MM.1S (cell line): ENCODE measurements at regions not wholly inside any gene's neighbourhood (a gene's known extent, or its start where the extent isn't known, plus 50 kb on each side); places are given as distances from the start of the nearest gene placed in this dataset.
"Not testable (repeated sequence)": the region's sequence is repeated elsewhere in the genome, so short reads cannot be mapped to it uniquely, and the experiment has no call there.

Experiments
- DNase-seq: peaks from one replicate; pipeline ENCODE4 v3.0.0-alpha.2; 2015
- H2AFZ ChIP-seq: fragments of 300-600 bp; sonication (generic); 2 replicates; pipeline ENCODE4 v1.6.0; 2016; ENCODE audit warnings: antibody characterized with exemption, low read length
- H3F3A ChIP-seq: fragments of 300-600 bp; sonication (generic); 2 replicates; pipeline ENCODE4 v1.6.1; 2016; ENCODE audit warnings: mild to moderate bottlenecking, antibody characterized with exemption, low read length, moderate library complexity, mixed read lengths; ENCODE audit not compliant: insufficient read depth
- H3K27ac ChIP-seq: fragments of 300-600 bp; sonication (generic); 2 replicates; pipeline ENCODE4 v1.5.1; 2016; ENCODE audit warnings: mild to moderate bottlenecking, low read length
- H3K27me3 ChIP-seq: fragments of 300-600 bp; sonication (generic); replicated peaks from 2 replicates; pipeline ENCODE4 v1.6.0; 2016; ENCODE audit warnings: low read length; ENCODE audit not compliant: insufficient read depth
- H3K36me3 ChIP-seq: fragments of 300-600 bp; sonication (generic); replicated peaks from 2 replicates; pipeline ENCODE4 v1.6.1; 2016; ENCODE audit warnings: mild to moderate bottlenecking, low read length, mixed read lengths; ENCODE audit not compliant: insufficient read depth
- H3K4me1 ChIP-seq: fragments of 300-600 bp; sonication (generic); 2 replicates; pipeline ENCODE4 v1.6.1; 2016; ENCODE audit warnings: low read length, mixed read lengths
- H3K4me2 ChIP-seq: fragments of 300-600 bp; sonication (generic); 2 replicates; pipeline ENCODE4 v1.6.0; 2016; ENCODE audit warnings: low read depth, low read length
- H3K4me3 ChIP-seq: fragments of 300-600 bp; sonication (generic); 2 replicates; pipeline ENCODE4 v1.5.1; 2016; ENCODE audit warnings: low read length, mixed read lengths
- H3K79me2 ChIP-seq: fragments of 300-600 bp; sonication (generic); 2 replicates; pipeline ENCODE4 v1.6.1; 2016; ENCODE audit warnings: mixed run types, low read length, mixed read lengths
- H3K9ac ChIP-seq: fragments of 300-600 bp; sonication (generic); 2 replicates; pipeline ENCODE4 v1.6.1; 2016; ENCODE audit warnings: low read length, mixed read lengths
- H3K9me2 ChIP-seq: fragments of 300-600 bp; sonication (generic); replicated peaks from 2 replicates; pipeline ENCODE4 v1.6.1; 2016; ENCODE audit warnings: mild to moderate bottlenecking, low read length, mixed read lengths; ENCODE audit not compliant: insufficient read depth
- H3K9me3 ChIP-seq: fragments of 300-600 bp; sonication (generic); replicated peaks from 2 replicates; pipeline ENCODE4 v1.6.1; 2016; ENCODE audit warnings: mild to moderate bottlenecking, low read length, mixed read lengths; ENCODE audit not compliant: insufficient read depth
- H4K20me1 ChIP-seq: fragments of 300-600 bp; sonication (generic); 2 replicates; pipeline ENCODE4 v1.6.1; 2016; ENCODE audit warnings: mild to moderate bottlenecking, low read length, moderate library complexity, mixed read lengths; ENCODE audit not compliant: insufficient read depth
- EZH2 ChIP-seq: fragments of 300-600 bp; sonication (generic); optimal IDR thresholded peaks from 2 replicates; pipeline ENCODE3; 2017; ENCODE audit warnings: low read depth, mild to moderate bottlenecking, antibody characterized with exemption, low read length, mixed read lengths
- EZH2phosphoT487 ChIP-seq: fragments of 300-600 bp; sonication (generic); IDR thresholded peaks from 2 replicates; pipeline ENCODE4 v1.6.1; 2018; ENCODE audit warnings: antibody characterized with exemption, low read length
- TF ChIP-seq, protein P1 (sequence below): fragments of 300-600 bp; sonication (generic); IDR thresholded peaks from 2 replicates; pipeline ENCODE4 v1.5.1; 2016; ENCODE audit warnings: antibody characterized with exemption, low read length, mixed read lengths

DNA sequence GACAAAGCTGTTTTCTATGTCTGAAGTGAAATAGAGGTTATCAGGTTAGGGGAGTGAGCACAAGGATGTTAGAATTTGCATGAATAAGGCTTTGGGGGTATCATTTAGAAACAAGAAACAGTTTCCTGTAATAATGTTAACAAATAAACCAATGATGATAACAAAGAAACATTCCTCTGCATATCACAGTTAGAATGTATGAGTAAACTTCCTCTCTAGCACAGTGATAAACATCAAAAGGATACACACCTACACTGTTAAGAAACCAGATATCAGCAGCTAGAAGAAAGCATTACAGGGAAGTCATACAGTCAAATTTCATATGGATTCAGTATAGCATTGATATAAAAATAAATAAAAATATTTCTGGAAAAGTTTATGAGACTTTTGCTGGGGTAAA is 340.0 kb upstream of the MAGEB16 start:
- no peaks in the 10 kb centered on the region for H3K27me3 ChIP-seq
- no peaks in the 10 kb centered on the region for H3K4me1 ChIP-seq
- no peaks in the 10 kb centered on the region for H3K9me3 ChIP-seq
- no peak overlapping the region for H3K4me3 ChIP-seq
- TF ChIP-seq EZH2phosphoT487 (no peak), EZH2 (no peak)
- TF ChIP-seq, protein P1, sequence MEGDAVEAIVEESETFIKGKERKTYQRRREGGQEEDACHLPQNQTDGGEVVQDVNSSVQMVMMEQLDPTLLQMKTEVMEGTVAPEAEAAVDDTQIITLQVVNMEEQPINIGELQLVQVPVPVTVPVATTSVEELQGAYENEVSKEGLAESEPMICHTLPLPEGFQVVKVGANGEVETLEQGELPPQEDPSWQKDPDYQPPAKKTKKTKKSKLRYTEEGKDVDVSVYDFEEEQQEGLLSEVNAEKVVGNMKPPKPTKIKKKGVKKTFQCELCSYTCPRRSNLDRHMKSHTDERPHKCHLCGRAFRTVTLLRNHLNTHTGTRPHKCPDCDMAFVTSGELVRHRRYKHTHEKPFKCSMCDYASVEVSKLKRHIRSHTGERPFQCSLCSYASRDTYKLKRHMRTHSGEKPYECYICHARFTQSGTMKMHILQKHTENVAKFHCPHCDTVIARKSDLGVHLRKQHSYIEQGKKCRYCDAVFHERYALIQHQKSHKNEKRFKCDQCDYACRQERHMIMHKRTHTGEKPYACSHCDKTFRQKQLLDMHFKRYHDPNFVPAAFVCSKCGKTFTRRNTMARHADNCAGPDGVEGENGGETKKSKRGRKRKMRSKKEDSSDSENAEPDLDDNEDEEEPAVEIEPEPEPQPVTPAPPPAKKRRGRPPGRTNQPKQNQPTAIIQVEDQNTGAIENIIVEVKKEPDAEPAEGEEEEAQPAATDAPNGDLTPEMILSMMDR: no peak
- H2AFZ ChIP-seq: no peak overlapping the region
- H3K79me2 ChIP-seq: no peaks in the 10 kb centered on the region
- no peaks in the 10 kb centered on the region for H3K9me2 ChIP-seq
- H3F3A ChIP-seq: no peaks in the 10 kb centered on the region
- DNase-seq: no peak
- no peaks in the 10 kb centered on the region for H3K36me3 ChIP-seq
- no peak overlapping the region for H3K9ac ChIP-seq
- H4K20me1 ChIP-seq: no peaks in the 10 kb centered on the region
- no peak overlapping the region for H3K4me2 ChIP-seq
- no peak overlapping the region for H3K27ac ChIP-seq

DNA sequence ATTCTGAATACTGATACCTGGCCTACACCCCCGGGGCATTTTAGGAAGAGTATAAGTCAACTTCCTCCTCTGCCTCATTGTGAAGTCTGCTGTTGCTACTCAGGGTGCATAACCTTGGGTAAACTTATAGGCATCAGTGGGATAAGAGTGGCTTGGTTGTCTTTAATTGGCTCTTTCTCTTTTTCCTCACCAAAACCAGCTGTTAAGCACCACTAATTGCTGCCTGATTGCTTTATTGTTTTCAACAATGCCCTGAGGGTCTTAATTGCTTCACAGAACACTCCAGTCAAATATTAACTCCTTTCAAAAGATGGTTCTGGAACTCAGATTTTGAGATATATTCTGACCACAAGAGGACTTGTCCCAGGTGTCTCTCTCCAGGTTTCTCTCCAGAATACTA is 337.0 kb upstream of the MAGEB16 start:
- no peaks in the 10 kb centered on the region for H3K9me3 ChIP-seq
- H3K4me2 ChIP-seq: no peak overlapping the region
- no peaks in the 10 kb centered on the region for H4K20me1 ChIP-seq
- no peaks in the 10 kb centered on the region for H3F3A ChIP-seq
- H2AFZ ChIP-seq: no peak overlapping the region
- no peak for DNase-seq
- no peaks in the 10 kb centered on the region for H3K79me2 ChIP-seq
- no peaks in the 10 kb centered on the region for H3K36me3 ChIP-seq
- no peaks in the 10 kb centered on the region for H3K27me3 ChIP-seq
- no peak overlapping the region for H3K27ac ChIP-seq
- H3K9ac ChIP-seq: no peak overlapping the region
- no peak for TF ChIP-seq EZH2phosphoT487
- no peak for TF ChIP-seq EZH2
- TF ChIP-seq, protein P1: no peak
- no peaks in the 10 kb centered on the region for H3K9me2 ChIP-seq
- no peak overlapping the region for H3K4me3 ChIP-seq
- no peaks in the 10 kb centered on the region for H3K4me1 ChIP-seq

DNA sequence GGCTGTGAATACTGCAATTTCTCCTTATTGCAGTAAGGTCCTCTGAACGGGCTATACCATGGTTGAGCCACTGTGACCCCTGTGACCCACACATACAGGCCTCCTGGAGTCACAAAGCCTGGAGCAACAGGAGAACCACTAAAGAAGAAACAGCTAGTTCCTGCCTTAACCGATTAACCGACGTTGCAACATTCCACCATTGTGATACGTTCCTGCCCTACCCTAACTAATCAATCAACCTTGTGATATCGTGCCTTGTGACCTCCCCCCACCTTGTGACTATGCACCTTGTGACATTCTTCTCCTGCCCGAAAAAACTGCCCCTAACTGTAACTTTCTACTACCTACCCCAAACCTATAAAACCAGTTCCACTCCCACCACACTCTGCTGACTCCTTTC is 301.5 kb upstream of the MAGEB16 start:
- not testable (repeated sequence) for H3K9ac ChIP-seq, H3F3A ChIP-seq, DNase-seq, H3K4me3 ChIP-seq, H3K4me2 ChIP-seq, H3K9me2 ChIP-seq, H2AFZ ChIP-seq, H3K36me3 ChIP-seq, H3K4me1 ChIP-seq, H4K20me1 ChIP-seq, H3K9me3 ChIP-seq, H3K27me3 ChIP-seq, H3K79me2 ChIP-seq, H3K27ac ChIP-seq

DNA sequence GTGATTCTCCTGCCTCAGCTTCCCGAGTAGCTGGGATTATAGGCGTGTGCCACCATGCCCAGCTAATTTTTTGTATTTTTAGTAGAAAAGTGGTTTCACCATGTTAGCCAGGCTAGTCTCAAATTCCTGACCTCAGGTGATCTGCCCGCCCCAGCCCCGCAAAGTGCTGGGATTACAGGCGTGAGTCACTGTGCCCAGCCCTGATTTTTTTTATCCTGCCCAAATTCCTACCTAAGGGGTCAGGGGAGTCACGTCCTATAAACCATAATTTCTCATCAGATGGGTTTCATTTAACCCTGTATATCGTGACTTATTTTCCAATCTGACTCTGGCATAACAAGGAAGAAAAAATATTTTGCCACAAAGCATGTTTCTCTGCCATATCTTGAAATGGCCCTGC is 300.7 kb upstream of the MAGEB16 start:
- H3K27ac ChIP-seq, H2AFZ ChIP-seq, H3K9me2 ChIP-seq, H3K79me2 ChIP-seq, H3K36me3 ChIP-seq, H3K9me3 ChIP-seq, H3K4me2 ChIP-seq, H3F3A ChIP-seq, H3K27me3 ChIP-seq, H3K4me3 ChIP-seq, H3K9ac ChIP-seq, H4K20me1 ChIP-seq, DNase-seq, H3K4me1 ChIP-seq: not testable (repeated sequence)
